ENCODE measurements at regions not wholly inside any gene's neighbourhood (a gene's known extent, or its start where the extent isn't known, plus 50 kb on each side); places are given as distances from the start of the nearest gene placed in this dataset.

DNA sequence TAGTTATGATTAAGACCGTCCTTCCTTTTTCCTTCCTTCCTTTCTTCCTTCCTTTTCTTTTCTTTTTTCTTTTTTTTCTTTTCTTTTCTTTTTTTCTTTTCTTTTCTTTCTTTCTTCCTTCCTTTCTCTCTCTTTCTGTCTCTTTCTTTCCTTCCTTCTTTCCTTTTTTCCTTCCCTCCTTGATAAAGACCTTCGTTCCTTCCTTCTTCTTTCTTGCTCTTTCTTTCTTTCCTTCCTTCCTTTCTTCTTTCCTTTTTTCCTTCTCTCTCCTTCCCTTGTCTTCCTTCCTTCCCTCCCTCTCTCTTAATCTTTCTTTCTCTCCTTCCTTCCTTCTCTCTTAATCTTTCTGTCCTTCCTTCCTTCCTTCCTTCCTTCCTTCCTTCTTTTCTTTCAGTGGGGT is 130.9 kb downstream of the PAPOLA start:
- no peaks in the 10 kb centered on the region for H3F3A ChIP-seq (ENCODE audit: control insufficient read depth, insufficient read depth)
- TF ChIP-seq EZH2phosphoT487 (IDR thresholded peaks at IDR 0.05; ENCODE audit: borderline replicate concordance, low read length), result no peak
- no peaks in the 10 kb centered on the region for H3K9me2 ChIP-seq (replicated peaks; ENCODE audit: control insufficient read depth, low read length)
- no peaks in the 10 kb centered on the region for H3K9me3 ChIP-seq (ENCODE audit: control insufficient read depth, insufficient read depth, low read length)
- peaks cover 15% of the 10 kb centered on the region for H3K4me1 ChIP-seq (ENCODE audit: control insufficient read depth, low read length)
- no peaks in the 10 kb centered on the region for H3K79me2 ChIP-seq (ENCODE audit: control insufficient read depth, low read length)
- no peak overlapping the region for H3K4me3 ChIP-seq (ENCODE audit: low read length)
- H4K20me1 ChIP-seq (ENCODE audit: control insufficient read depth, insufficient read depth, low read depth, low read length), result no peaks in the 10 kb centered on the region
- H3K27ac ChIP-seq (ENCODE audit: low read depth, low read length), result no peak overlapping the region
- peaks cover 12% of the 10 kb centered on the region; the same call in 1 of the 2 replicates for H3K27me3 ChIP-seq (ENCODE audit: control insufficient read depth, low read length)
- no peak overlapping the region for H3K4me2 ChIP-seq (ENCODE audit: low read length)
- no peaks in the 10 kb centered on the region for H3K36me3 ChIP-seq (ENCODE audit: control insufficient read depth, low read length)

DNA sequence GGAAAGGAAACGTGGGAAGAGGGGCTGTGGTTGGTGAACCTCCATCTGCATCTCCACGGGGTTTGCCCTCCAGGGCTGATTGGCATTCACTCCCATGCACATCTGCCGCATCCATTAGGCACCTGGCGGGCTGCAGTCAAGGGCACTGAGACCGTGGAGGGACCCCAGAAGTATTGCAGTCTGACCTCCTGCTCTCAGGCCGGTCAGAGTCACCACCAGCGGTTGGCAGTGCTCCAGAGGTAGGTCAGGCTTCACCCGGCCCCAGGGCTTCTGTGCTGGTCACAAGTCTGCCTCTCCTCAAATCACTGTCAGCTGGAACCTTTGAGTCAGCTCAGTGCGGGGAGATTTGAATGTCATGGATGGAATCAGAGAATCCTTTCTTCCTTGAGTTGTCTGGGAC is 132.3 kb downstream of the PAPOLA start:
- TF ChIP-seq EZH2phosphoT487 (IDR thresholded peaks at IDR 0.05; ENCODE audit: borderline replicate concordance, low read length) (no peak), CTCF (IDR thresholded peaks at IDR 0.05; ENCODE audit: low read depth, low read length, poor library complexity, severe bottlenecking) (no peak)
- Histone ChIP-seq H3K27me3 (ENCODE audit: control insufficient read depth, low read length) (peaks cover 12% of the 10 kb centered on the region; the same call in 1 of the 2 replicates), H3K4me2 (ENCODE audit: low read length) (peak overlapping the region; percentile 36), H3K36me3 (ENCODE audit: control insufficient read depth, low read length) (no peaks in the 10 kb centered on the region), H3K4me3 (ENCODE audit: low read length) (no peak overlapping the region), H3K4me1 (ENCODE audit: control insufficient read depth, low read length) (peaks cover 15% of the 10 kb centered on the region), H3F3A (ENCODE audit: control insufficient read depth, insufficient read depth) (no peaks in the 10 kb centered on the region), H3K27ac (ENCODE audit: low read depth, low read length) (no peak overlapping the region), H3K9me2 (replicated peaks; ENCODE audit: control insufficient read depth, low read length) (no peaks in the 10 kb centered on the region), H3K79me2 (ENCODE audit: control insufficient read depth, low read length) (no peaks in the 10 kb centered on the region), H4K20me1 (ENCODE audit: control insufficient read depth, insufficient read depth, low read depth, low read length) (no peaks in the 10 kb centered on the region), H3K9me3 (ENCODE audit: control insufficient read depth, insufficient read depth, low read length) (no peaks in the 10 kb centered on the region)

DNA sequence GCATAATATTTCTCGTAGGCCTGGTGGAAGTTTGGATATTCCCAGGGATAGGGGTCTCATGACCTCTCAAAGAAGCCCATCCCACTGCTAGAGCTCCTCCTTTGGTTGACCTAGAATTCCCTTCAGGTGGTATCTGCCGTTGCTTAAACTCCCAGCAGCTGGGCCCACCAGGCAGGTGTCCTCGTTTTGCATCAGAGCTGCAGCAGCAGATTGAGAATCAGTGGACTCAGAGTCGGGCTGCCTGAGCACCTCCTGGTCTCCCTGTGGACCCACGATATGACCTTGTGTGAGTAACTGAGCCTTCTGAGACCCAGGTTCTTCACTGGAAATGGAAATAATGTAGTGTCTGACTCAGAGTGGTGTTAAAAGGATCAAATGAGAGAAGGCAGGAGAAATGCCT is 132.7 kb downstream of the PAPOLA start:
- Histone ChIP-seq H4K20me1 (ENCODE audit: control insufficient read depth, insufficient read depth, low read depth, low read length) (no peaks in the 10 kb centered on the region), H3F3A (ENCODE audit: control insufficient read depth, insufficient read depth) (no peaks in the 10 kb centered on the region), H3K9me3 (ENCODE audit: control insufficient read depth, insufficient read depth, low read length) (no peaks in the 10 kb centered on the region), H3K27ac (ENCODE audit: low read depth, low read length) (no peak overlapping the region), H3K4me3 (ENCODE audit: low read length) (no peak overlapping the region), H3K4me2 (ENCODE audit: low read length) (no peak overlapping the region), H3K9me2 (replicated peaks; ENCODE audit: control insufficient read depth, low read length) (no peaks in the 10 kb centered on the region), H3K36me3 (ENCODE audit: control insufficient read depth, low read length) (no peaks in the 10 kb centered on the region), H3K79me2 (ENCODE audit: control insufficient read depth, low read length) (no peaks in the 10 kb centered on the region), H3K4me1 (ENCODE audit: control insufficient read depth, low read length) (peaks cover 15% of the 10 kb centered on the region), H3K27me3 (ENCODE audit: control insufficient read depth, low read length) (peaks cover 12% of the 10 kb centered on the region; the same call in 1 of the 2 replicates)
- no peak for TF ChIP-seq CTCF (IDR thresholded peaks at IDR 0.05; ENCODE audit: low read depth, low read length, poor library complexity, severe bottlenecking)
- no peak for TF ChIP-seq EZH2phosphoT487 (IDR thresholded peaks at IDR 0.05; ENCODE audit: borderline replicate concordance, low read length)

- Histone ChIP-seq H3K4me1 (ENCODE audit: control insufficient read depth, low read length) (peaks cover 15% of the 10 kb centered on the region), H3K27ac (ENCODE audit: low read depth, low read length) (no peak overlapping the region), H3K27me3 (ENCODE audit: control insufficient read depth, low read length) (peaks cover 12% of the 10 kb centered on the region; the same call in 1 of the 2 replicates), H3K9me2 (replicated peaks; ENCODE audit: control insufficient read depth, low read length) (no peaks in the 10 kb centered on the region), H3K4me2 (ENCODE audit: low read length) (no peak overlapping the region), H4K20me1 (ENCODE audit: control insufficient read depth, insufficient read depth, low read depth, low read length) (no peaks in the 10 kb centered on the region), H3K79me2 (ENCODE audit: control insufficient read depth, low read length) (no peaks in the 10 kb centered on the region), H3F3A (ENCODE audit: control insufficient read depth, insufficient read depth) (no peaks in the 10 kb centered on the region), H3K36me3 (ENCODE audit: control insufficient read depth, low read length) (no peaks in the 10 kb centered on the region), H3K9me3 (ENCODE audit: control insufficient read depth, insufficient read depth, low read length) (no peaks in the 10 kb centered on the region), H3K4me3 (ENCODE audit: low read length) (no peak overlapping the region)
- TF ChIP-seq EZH2phosphoT487 (IDR thresholded peaks at IDR 0.05; ENCODE audit: borderline replicate concordance, low read length) (no peak), CTCF (IDR thresholded peaks at IDR 0.05; ENCODE audit: low read depth, low read length, poor library complexity, severe bottlenecking) (no peak)
These were observed 133.7 kb downstream of the PAPOLA start for GRCh38 chr14:96635850-96636249.
